ENCODE measurements at regions not wholly inside any gene's neighbourhood (a gene's known extent, or its start where the extent isn't known, plus 50 kb on each side); places are given as distances from the start of the nearest gene placed in this dataset.

DNA sequence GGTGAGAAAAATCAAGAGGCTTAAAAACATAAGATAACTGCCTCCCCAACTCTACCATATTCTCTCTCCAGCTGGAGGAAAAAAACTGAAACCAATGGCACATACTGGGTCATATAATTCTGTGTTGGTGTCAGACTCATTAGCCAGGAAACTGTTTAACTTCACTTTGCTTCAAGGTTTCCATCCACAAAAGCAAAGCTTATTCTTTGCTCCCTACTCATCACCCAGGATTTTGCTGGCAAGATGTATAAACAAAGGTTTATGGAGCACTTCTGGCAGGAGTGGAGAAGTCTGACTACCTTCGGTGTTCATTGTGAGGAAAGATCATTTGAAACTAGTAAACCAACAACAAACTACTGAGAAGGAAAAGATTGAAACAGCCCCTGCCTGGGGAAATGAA is 197.5 kb upstream of the SERP2 start:
- no peak for TF ChIP-seq CTCF (IDR thresholded peaks at IDR 0.05; ENCODE audit: extremely low read depth, insufficient read depth, missing control alignments)
- in situ Hi-C loops (cut with MboI; ENCODE audit: low pct_unique_long_range_greater_than_20kb, low sequenced_read_pairs, unreplicated experiment) = no loop called here
- DNase-seq (ENCODE audit: low spot score) = no peak

GRCh38 chr13:44180876-44181536 is 192.6 kb upstream of the SERP2 start:
- TF ChIP-seq CTCF (IDR thresholded peaks at IDR 0.05; ENCODE audit: extremely low read depth, insufficient read depth, missing control alignments) = no peak
- DNase-seq (ENCODE audit: low spot score) = no peak
- in situ Hi-C loops (cut with MboI; ENCODE audit: low pct_unique_long_range_greater_than_20kb, low sequenced_read_pairs, unreplicated experiment) = no loop called here

DNA sequence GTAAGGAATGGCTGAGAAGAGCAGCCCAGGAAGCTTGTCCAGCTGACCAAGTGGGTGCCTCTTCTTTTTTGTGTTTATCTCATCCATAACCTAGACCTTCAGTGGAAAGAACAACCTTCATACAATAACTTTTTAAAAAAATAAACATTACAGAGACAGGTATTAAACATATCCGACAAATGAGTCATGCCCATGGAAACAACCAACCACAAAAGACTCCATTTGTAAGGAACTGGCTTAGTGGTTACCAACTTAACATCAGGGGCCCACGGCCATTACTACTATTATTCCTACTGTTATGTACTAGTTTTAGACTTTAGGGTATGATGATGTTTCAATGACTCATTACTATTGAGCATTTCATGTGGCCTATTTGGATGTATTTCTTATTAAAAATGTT is 191.7 kb upstream of the SERP2 start:
- no peak for TF ChIP-seq CTCF (IDR thresholded peaks at IDR 0.05; ENCODE audit: extremely low read depth, insufficient read depth, missing control alignments)
- in situ Hi-C loops (cut with MboI; ENCODE audit: low pct_unique_long_range_greater_than_20kb, low sequenced_read_pairs, unreplicated experiment) = no loop called here
- DNase-seq (ENCODE audit: low spot score) = no peak

GRCh38 chr13:44184740-44185139 is 188.9 kb upstream of the SERP2 start:
- no peak for TF ChIP-seq CTCF (IDR thresholded peaks at IDR 0.05; ENCODE audit: extremely low read depth, insufficient read depth, missing control alignments)
- in situ Hi-C loops (cut with MboI; ENCODE audit: low pct_unique_long_range_greater_than_20kb, low sequenced_read_pairs, unreplicated experiment) = no loop called here
- DNase-seq (ENCODE audit: low spot score) = no peak

DNA sequence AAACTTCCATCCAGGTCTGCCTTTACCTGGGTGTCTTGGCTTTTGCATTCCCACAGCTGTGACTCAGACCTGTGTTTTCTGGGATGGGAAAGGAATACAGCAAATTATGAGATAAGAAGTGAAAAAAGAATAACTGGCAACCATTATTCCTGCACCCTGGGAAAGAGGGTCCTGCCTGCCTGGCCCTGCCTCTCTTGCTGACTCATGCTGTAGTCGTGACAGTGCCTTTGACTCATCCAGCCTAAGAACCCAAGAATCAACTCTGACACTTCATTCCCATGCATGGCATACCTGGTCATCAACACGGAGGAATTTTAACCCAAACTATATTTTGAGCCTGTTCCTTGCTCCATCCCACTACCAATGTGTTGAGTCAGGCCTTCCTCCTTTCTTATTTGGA is 185.4 kb upstream of the SERP2 start:
- DNase-seq (ENCODE audit: low spot score) = no peak

GRCh38 chr13:44189085-44189484 is 184.5 kb upstream of the SERP2 start:
- no peak for DNase-seq (ENCODE audit: low spot score)
- TF ChIP-seq CTCF (IDR thresholded peaks at IDR 0.05; ENCODE audit: extremely low read depth, insufficient read depth, missing control alignments) = no peak
- in situ Hi-C loops (cut with MboI; ENCODE audit: low pct_unique_long_range_greater_than_20kb, low sequenced_read_pairs, unreplicated experiment) = no loop called here

More for the DNA sequence above, 185.4 kb upstream of the SERP2 start:
- TF ChIP-seq CTCF (IDR thresholded peaks at IDR 0.05; ENCODE audit: extremely low read depth, insufficient read depth, missing control alignments) = no peak
- in situ Hi-C loops (cut with MboI; ENCODE audit: low pct_unique_long_range_greater_than_20kb, low sequenced_read_pairs, unreplicated experiment) = no loop called here
